GM18861 (cell line): ENCODE measurements at regions not wholly inside any gene's neighbourhood (a gene's known extent, or its start where the extent isn't known, plus 50 kb on each side); places are given as distances from the start of the nearest gene placed in this dataset.

Experiments used
- ATAC-seq: cut with Tn5 transposase; IDR thresholded peaks from one replicate; pipeline ENCODE4 v1.9.1; 2021; ENCODE audit not compliant: unreplicated experiment

- ATAC-seq, result no peak
These were observed 414.0 kb downstream of the SOX9 start for GRCh38 chr17:72534776-72535175.

- no peak for ATAC-seq
These were observed 414.5 kb downstream of the SOX9 start for GRCh38 chr17:72535346-72535745.

- ATAC-seq, result no peak
These were observed 415.0 kb downstream of the SOX9 start for GRCh38 chr17:72535779-72536178.

- ATAC-seq, result no peak
These were observed 416.0 kb downstream of the SOX9 start for GRCh38 chr17:72536788-72537187.

- no peak for ATAC-seq
These were observed 417.6 kb downstream of the SOX9 start for GRCh38 chr17:72538443-72538842.

- no peak for ATAC-seq
These were observed 418.1 kb downstream of the SOX9 start for GRCh38 chr17:72538901-72539352.

- ATAC-seq, result peak; percentile 87
These were observed 419.4 kb downstream of the SOX9 start for GRCh38 chr17:72539981-72540897.

- ATAC-seq, result no peak
These were observed 421.5 kb downstream of the SOX9 start for GRCh38 chr17:72542317-72542716.

- no peak for ATAC-seq
These were observed 424.9 kb downstream of the SOX9 start for GRCh38 chr17:72545766-72546165.

- no peak for ATAC-seq
These were observed 432.4 kb downstream of the SOX9 start for GRCh38 chr17:72553051-72553755.

GRCh38 chr17:72554508-72554907 is 433.7 kb downstream of the SOX9 start:
- no peak for ATAC-seq

GRCh38 chr17:72555052-72555451 is 434.2 kb downstream of the SOX9 start:
- no peak for ATAC-seq

- ATAC-seq, result no peak
These were observed 436.4 kb downstream of the SOX9 start for GRCh38 chr17:72556944-72557826.

- no peak for ATAC-seq
These were observed 438.2 kb downstream of the SOX9 start for GRCh38 chr17:72558971-72559476.

- ATAC-seq, result peak; percentile 56
These were observed 439.8 kb downstream of the SOX9 start for GRCh38 chr17:72560303-72561247.

GRCh38 chr17:72561266-72561665 is 440.4 kb downstream of the SOX9 start:
- ATAC-seq, result no peak

- ATAC-seq, result no peak
These were observed 440.9 kb downstream of the SOX9 start for GRCh38 chr17:72561680-72562079.

GRCh38 chr17:72562615-72563188 is 441.9 kb downstream of the SOX9 start:
- ATAC-seq, result no peak

- ATAC-seq, result no peak
These were observed 443.1 kb downstream of the SOX9 start for GRCh38 chr17:72563952-72564351.
